ENCODE measurements at regions not wholly inside any gene's neighbourhood (a gene's known extent, or its start where the extent isn't known, plus 50 kb on each side); places are given as distances from the start of the nearest gene placed in this dataset.

- TF ChIP-seq POLR2A (IDR thresholded peaks at IDR 0.05): no peak
- no peak for TF ChIP-seq CTCF (IDR thresholded peaks at IDR 0.05)
Observed at GRCh38 chr4:128571747-128572146, 237.8 kb upstream of the JADE1 start.

All from heart left ventricle (tissue), 13 donors.